ENCODE measurements at regions not wholly inside any gene's neighbourhood (a gene's known extent, or its start where the extent isn't known, plus 50 kb on each side); places are given as distances from the start of the nearest gene placed in this dataset.

DNA sequence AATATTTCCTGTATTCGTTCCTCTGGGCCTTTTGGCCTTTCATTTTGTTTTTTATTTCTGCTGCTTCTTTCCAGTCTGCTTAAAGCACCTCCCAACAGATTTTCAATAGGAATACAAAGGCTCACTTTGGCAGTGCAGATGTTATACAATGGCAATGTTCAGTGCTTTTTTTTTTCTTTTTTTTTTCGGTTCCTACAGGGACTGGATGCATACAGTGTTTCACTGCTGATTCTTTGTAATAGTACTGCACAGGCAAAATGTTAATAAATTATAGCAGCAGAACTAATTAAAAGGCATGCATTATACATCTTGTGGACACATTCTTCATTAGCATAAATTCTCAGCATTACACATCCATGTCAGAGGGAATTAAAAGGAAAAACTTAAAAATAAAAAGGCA is 356.6 kb upstream of the C9orf72 start:
- H3K4me1 ChIP-seq (ENCODE audit: insufficient read depth, low read length) = no peaks in the 10 kb centered on the region
- no peaks in the 10 kb centered on the region for H3K36me3 ChIP-seq (ENCODE audit: insufficient read depth, low read depth, low read length)
- no peak overlapping the region for H3K9ac ChIP-seq (ENCODE audit: low read depth, low read length)
- no peaks in the 10 kb centered on the region for H3K9me3 ChIP-seq (ENCODE audit: insufficient read depth, low read depth, low read length)
- H3K27me3 ChIP-seq (ENCODE audit: insufficient read depth, low read length) = no peaks in the 10 kb centered on the region
- no peak overlapping the region for H3K27ac ChIP-seq (ENCODE audit: low read length)
- no peak overlapping the region for H3K4me3 ChIP-seq (ENCODE audit: low read length)

DNA sequence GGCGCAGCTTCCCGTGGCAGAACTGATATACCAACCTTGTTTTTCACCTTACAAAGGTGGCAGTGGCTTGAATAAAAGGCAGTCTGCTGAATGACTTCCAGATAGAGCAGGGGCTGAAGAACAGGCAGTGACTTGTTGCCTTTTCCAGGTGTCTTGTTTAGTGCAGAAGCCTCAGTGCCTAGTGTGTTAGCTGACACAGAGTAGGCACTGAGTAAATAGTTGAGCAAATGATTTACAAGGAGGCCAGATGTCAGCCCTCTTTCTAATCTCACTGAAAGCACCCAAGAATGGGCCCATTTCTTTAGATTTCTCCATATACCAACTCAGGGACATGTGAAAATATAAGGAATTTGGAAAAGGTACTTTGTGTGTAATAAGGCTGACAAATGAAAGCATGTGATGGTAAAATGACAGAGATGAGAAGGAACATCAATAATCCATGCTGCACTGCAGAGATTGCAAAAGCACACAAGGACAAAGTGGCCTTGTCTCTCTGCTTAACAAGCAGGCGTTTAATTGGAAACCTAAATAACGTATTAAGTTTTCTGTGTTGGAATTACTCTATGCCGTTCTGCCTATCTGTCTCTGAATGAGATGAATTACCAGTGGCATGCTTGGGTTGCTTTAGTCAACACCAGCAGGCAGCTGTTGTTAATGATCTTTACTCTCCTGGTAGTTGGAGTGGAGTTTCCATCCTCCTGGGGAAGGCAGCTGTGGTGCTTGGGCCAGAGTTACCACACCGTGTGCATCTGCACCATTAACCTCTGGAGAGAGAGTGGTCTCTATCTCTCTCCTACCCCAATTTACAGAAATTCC is 360.1 kb upstream of the C9orf72 start:
- Histone ChIP-seq H3K9me3 (ENCODE audit: insufficient read depth, low read depth, low read length) (no peaks in the 10 kb centered on the region), H3K27ac (ENCODE audit: low read length) (no peak overlapping the region), H3K36me3 (ENCODE audit: insufficient read depth, low read depth, low read length) (no peaks in the 10 kb centered on the region), H3K4me3 (ENCODE audit: low read length) (no peak overlapping the region), H3K9ac (ENCODE audit: low read depth, low read length) (no peak overlapping the region), H3K4me1 (ENCODE audit: insufficient read depth, low read length) (no peaks in the 10 kb centered on the region), H3K27me3 (ENCODE audit: insufficient read depth, low read length) (no peaks in the 10 kb centered on the region)

DNA sequence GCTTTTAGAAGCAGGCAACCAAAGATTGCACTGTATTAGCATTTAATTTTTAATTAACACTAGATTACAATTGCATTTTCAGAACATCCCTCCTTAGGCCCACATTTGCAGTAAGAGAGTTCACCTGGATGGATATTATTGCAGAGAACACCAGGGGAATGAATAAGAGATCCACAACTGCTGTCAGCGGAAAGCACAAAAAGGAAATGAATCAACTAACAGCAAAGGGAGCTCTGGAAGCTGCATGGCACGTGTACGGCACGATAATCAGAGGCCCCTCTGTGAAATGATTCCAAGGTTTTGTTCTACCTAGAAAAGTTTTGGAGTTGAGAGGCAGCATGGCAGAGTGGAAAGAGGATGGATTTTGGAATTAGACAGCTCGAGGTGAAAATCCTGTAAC is 361.2 kb upstream of the C9orf72 start:
- no peaks in the 10 kb centered on the region for H3K4me1 ChIP-seq (ENCODE audit: insufficient read depth, low read length)
- no peaks in the 10 kb centered on the region for H3K9me3 ChIP-seq (ENCODE audit: insufficient read depth, low read depth, low read length)
- H3K36me3 ChIP-seq (ENCODE audit: insufficient read depth, low read depth, low read length) = no peaks in the 10 kb centered on the region
- H3K9ac ChIP-seq (ENCODE audit: low read depth, low read length) = no peak overlapping the region
- H3K27ac ChIP-seq (ENCODE audit: low read length) = no peak overlapping the region
- no peaks in the 10 kb centered on the region for H3K27me3 ChIP-seq (ENCODE audit: insufficient read depth, low read length)
- H3K4me3 ChIP-seq (ENCODE audit: low read length) = no peak overlapping the region

DNA sequence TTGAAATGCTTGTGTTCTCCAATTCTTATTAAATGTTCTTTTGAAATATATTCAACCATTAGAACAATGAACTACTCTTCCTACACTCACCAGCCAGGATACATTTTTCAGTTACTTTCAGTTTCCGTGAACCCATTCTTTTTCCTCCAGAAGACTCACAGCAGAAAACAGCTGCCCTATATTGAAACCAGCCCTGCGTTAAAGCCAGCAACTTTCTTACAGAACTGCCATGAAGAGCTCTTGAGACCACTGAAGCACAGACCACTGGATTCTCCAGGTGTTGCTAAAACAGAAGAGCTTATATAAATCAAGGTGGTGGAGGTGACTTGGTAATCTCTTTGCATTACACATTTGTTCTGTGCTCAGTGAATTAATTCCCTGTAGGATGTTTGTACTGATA is 365.9 kb upstream of the C9orf72 start:
- H3K4me1 ChIP-seq (ENCODE audit: insufficient read depth, low read length) = peaks cover 30% of the 10 kb centered on the region
- no peaks in the 10 kb centered on the region for H3K36me3 ChIP-seq (ENCODE audit: insufficient read depth, low read depth, low read length)
- H3K27ac ChIP-seq (ENCODE audit: low read length) = no peak overlapping the region
- H3K4me3 ChIP-seq (ENCODE audit: low read length) = no peak overlapping the region
- no peaks in the 10 kb centered on the region for H3K27me3 ChIP-seq (ENCODE audit: insufficient read depth, low read length)
- H3K9ac ChIP-seq (ENCODE audit: low read depth, low read length) = no peak overlapping the region
- no peaks in the 10 kb centered on the region for H3K9me3 ChIP-seq (ENCODE audit: insufficient read depth, low read depth, low read length)

DNA sequence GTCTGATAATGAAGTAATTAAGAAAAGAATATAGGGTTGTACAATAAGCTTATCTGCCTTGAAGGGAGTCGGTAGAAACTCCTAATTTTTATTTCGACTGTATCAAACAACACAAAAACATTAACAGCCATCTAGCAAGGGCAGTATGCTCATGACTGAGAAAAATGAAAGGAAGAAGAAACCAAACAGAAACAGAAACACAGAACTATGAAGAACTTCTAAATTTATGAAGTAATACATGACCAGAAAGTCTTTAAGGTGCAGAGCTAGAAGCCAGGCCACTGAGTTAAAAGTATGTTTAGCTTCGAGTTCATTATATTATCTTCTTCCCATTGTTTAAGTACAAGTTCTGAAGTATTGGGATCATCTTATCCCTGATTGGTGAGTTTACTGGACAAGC is 367.3 kb upstream of the C9orf72 start:
- Histone ChIP-seq H3K36me3 (ENCODE audit: insufficient read depth, low read depth, low read length) (no peaks in the 10 kb centered on the region), H3K9me3 (ENCODE audit: insufficient read depth, low read depth, low read length) (no peaks in the 10 kb centered on the region), H3K4me3 (ENCODE audit: low read length) (no peak overlapping the region), H3K27me3 (ENCODE audit: insufficient read depth, low read length) (no peaks in the 10 kb centered on the region), H3K4me1 (ENCODE audit: insufficient read depth, low read length) (peaks cover 38% of the 10 kb centered on the region), H3K9ac (ENCODE audit: low read depth, low read length) (no peak overlapping the region), H3K27ac (ENCODE audit: low read length) (no peak overlapping the region)

DNA sequence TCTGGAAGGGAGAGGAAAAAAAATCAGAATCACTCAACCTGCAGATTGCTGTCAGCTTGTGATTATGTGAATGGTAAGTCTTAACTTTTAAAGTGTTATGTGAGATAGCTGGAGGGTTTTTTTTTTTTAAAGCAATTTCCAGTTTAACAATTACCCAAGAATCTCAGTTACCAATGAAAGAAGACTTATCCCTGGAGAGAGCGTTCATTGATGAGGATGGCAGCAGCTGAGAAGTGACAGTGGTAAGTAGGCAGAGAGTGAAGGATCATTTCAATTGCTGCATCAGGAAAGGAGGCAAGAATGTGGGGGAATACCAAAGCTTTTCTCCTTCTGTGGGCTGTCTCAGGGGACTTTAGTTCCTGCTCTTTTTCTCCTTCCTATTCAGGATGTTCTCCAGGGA is 370.2 kb upstream of the C9orf72 start:
- Histone ChIP-seq H3K36me3 (ENCODE audit: insufficient read depth, low read depth, low read length) (no peaks in the 10 kb centered on the region), H3K9ac (ENCODE audit: low read depth, low read length) (no peak overlapping the region), H3K27me3 (ENCODE audit: insufficient read depth, low read length) (no peaks in the 10 kb centered on the region), H3K4me3 (ENCODE audit: low read length) (no peak overlapping the region), H3K4me1 (ENCODE audit: insufficient read depth, low read length) (peaks cover 38% of the 10 kb centered on the region), H3K9me3 (ENCODE audit: insufficient read depth, low read depth, low read length) (no peaks in the 10 kb centered on the region), H3K27ac (ENCODE audit: low read length) (no peak overlapping the region)

DNA sequence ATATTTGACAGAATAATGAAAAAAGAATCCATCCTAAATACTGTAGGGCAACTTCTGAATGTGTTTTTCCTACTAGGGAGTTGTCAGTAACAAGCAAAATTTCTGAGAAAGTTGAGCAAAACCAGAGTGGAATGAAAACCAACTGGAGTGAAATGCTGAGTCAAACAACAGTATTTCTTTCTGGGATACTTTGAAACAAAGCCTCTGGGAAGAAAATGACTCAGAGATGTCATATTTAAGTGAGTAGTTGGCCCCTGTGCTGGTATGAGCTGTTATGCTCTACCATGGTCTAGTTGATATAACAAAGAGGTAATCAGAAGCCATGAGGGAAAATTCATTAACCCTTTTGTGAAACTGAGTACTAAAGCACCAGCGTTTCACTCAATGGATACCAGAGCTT is 372.1 kb upstream of the C9orf72 start:
- no peak overlapping the region for H3K4me3 ChIP-seq (ENCODE audit: low read length)
- no peak overlapping the region for H3K9ac ChIP-seq (ENCODE audit: low read depth, low read length)
- no peaks in the 10 kb centered on the region for H3K36me3 ChIP-seq (ENCODE audit: insufficient read depth, low read depth, low read length)
- H3K27ac ChIP-seq (ENCODE audit: low read length) = no peak overlapping the region
- H3K27me3 ChIP-seq (ENCODE audit: insufficient read depth, low read length) = no peaks in the 10 kb centered on the region
- H3K4me1 ChIP-seq (ENCODE audit: insufficient read depth, low read length) = peaks cover 38% of the 10 kb centered on the region
- H3K9me3 ChIP-seq (ENCODE audit: insufficient read depth, low read depth, low read length) = no peaks in the 10 kb centered on the region

DNA sequence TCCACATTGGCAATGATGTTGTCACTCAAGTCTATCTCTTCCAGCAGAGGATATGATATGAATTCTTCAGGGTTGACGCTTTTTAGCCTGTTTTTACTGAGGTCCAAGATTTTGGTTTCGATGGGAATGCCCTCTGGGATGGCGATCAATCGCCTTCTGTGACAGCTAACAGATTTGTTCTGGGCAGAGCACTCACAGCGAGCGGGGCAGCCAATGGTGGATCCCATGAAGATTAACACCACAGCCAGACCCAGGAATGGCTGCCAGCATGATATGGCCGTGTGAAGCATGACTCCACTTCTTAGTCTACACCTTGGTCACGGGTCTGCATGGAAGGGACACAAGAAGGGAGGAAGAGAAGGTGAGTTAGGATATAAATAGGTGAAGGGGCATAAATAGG is 377.1 kb upstream of the C9orf72 start:
- Histone ChIP-seq H3K36me3 (ENCODE audit: insufficient read depth, low read depth, low read length) (no peaks in the 10 kb centered on the region), H3K4me1 (ENCODE audit: insufficient read depth, low read length) (no peaks in the 10 kb centered on the region), H3K27me3 (ENCODE audit: insufficient read depth, low read length) (no peaks in the 10 kb centered on the region), H3K9me3 (ENCODE audit: insufficient read depth, low read depth, low read length) (no peaks in the 10 kb centered on the region), H3K9ac (ENCODE audit: low read depth, low read length) (no peak overlapping the region), H3K4me3 (ENCODE audit: low read length) (no peak overlapping the region), H3K27ac (ENCODE audit: low read length) (no peak overlapping the region)

DNA sequence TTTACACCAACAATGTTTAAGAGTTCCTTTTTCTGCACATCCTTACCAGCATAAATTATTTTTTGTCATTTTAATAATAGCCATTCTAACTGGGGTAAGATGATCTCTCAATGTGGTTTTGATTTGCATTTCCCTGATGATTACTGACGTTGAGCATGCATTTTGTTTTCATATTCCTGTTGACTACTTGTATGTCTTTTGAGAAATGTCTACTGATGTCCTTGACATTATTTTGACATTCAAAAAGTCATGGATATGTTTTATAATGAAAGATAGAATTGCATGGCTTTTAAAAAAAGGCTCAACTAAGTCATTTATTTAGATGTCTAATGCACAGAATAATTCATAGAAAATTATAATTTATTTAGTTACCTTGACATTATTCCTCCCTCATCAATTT is 381.6 kb upstream of the C9orf72 start:
- Histone ChIP-seq H3K4me3 (ENCODE audit: low read length) (no peak overlapping the region), H3K36me3 (ENCODE audit: insufficient read depth, low read depth, low read length) (no peaks in the 10 kb centered on the region), H3K27ac (ENCODE audit: low read length) (no peak overlapping the region), H3K27me3 (ENCODE audit: insufficient read depth, low read length) (no peaks in the 10 kb centered on the region), H3K9ac (ENCODE audit: low read depth, low read length) (no peak overlapping the region), H3K4me1 (ENCODE audit: insufficient read depth, low read length) (no peaks in the 10 kb centered on the region), H3K9me3 (ENCODE audit: insufficient read depth, low read depth, low read length) (no peaks in the 10 kb centered on the region)

DNA sequence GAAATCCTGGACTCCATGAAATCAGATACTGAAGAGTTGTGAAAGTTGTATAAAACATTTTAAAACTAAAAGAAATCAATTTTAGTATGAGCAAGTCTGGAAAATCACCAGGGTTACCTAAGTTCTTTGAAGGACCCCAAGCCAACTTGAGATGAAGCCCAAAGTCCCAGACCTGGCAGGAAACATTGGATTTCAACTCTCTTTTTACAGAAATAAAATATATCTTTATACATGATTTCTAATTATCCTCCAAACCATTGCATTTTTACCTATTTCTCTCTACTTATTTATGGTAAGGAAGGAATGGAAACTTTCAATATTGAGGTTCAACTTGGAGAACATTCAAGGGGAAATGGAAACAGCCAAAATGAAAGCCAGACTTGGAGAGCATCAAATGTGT is 390.6 kb upstream of the C9orf72 start:
- Histone ChIP-seq H3K9ac (ENCODE audit: low read depth, low read length) (no peak overlapping the region), H3K4me3 (ENCODE audit: low read length) (no peak overlapping the region), H3K4me1 (ENCODE audit: insufficient read depth, low read length) (no peaks in the 10 kb centered on the region), H3K27me3 (ENCODE audit: insufficient read depth, low read length) (no peaks in the 10 kb centered on the region), H3K27ac (ENCODE audit: low read length) (no peak overlapping the region), H3K36me3 (ENCODE audit: insufficient read depth, low read depth, low read length) (no peaks in the 10 kb centered on the region), H3K9me3 (ENCODE audit: insufficient read depth, low read depth, low read length) (no peaks in the 10 kb centered on the region)

DNA sequence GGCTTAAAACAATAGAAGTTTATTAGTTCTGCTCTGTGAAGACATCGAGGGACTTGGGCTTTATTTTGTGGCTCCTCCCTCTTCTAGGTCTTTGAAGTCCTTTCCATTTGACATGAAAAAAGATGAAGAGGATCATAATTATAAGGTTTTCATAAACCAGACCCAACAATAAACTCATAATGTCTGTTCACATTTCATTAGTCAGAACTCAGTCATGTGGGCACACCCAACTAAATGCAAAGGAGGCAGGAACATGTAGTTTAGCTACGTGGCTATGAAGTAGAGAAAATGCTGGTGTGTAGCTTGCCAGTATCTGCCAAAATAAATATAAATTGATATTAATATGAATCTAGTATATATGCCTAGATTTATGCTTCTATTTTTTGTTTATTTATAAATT is 393.9 kb upstream of the C9orf72 start:
- no peak overlapping the region for H3K27ac ChIP-seq (ENCODE audit: low read length)
- H3K9me3 ChIP-seq (ENCODE audit: insufficient read depth, low read depth, low read length) = no peaks in the 10 kb centered on the region
- no peak overlapping the region for H3K9ac ChIP-seq (ENCODE audit: low read depth, low read length)
- no peak overlapping the region for H3K4me3 ChIP-seq (ENCODE audit: low read length)
- no peaks in the 10 kb centered on the region for H3K4me1 ChIP-seq (ENCODE audit: insufficient read depth, low read length)
- no peaks in the 10 kb centered on the region for H3K36me3 ChIP-seq (ENCODE audit: insufficient read depth, low read depth, low read length)
- no peaks in the 10 kb centered on the region for H3K27me3 ChIP-seq (ENCODE audit: insufficient read depth, low read length)

DNA sequence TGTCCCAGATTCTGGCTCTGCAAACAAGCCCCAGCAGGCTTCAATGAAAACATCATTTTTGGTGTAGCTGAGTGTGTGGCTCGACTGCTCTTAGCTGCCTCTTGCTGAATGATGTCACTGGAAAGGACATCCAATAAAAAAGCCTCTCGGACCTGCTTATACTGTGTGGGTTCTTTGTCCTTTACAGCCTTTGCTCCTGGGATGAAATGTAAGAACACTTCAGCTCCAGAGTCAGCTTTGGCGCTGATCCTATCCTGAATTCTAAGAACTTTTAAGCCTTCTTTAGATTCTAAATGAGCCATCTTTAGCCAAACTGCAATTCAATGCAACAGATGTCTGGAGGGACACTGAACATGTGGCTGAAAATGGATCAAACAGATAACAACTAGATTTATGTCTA is 404.6 kb upstream of the C9orf72 start:
- Histone ChIP-seq H3K27ac (ENCODE audit: low read length) (no peak overlapping the region), H3K9ac (ENCODE audit: low read depth, low read length) (no peak overlapping the region), H3K4me3 (ENCODE audit: low read length) (no peak overlapping the region), H3K4me1 (ENCODE audit: insufficient read depth, low read length) (no peaks in the 10 kb centered on the region), H3K36me3 (ENCODE audit: insufficient read depth, low read depth, low read length) (no peaks in the 10 kb centered on the region), H3K9me3 (ENCODE audit: insufficient read depth, low read depth, low read length) (no peaks in the 10 kb centered on the region), H3K27me3 (ENCODE audit: insufficient read depth, low read length) (no peaks in the 10 kb centered on the region)

Data from iPS-20b (cell line).